GM12878 (cell line): ENCODE measurements at regions not wholly inside any gene's neighbourhood (a gene's known extent, or its start where the extent isn't known, plus 50 kb on each side); places are given as distances from the start of the nearest gene placed in this dataset.

Source experiments
- ATAC-seq: fragments of 200-7000 bp; cut with Tn5 transposase; 3 replicates; pipeline ENCODE4 v1.9.1; 2020; ENCODE audit warnings: mild to moderate bottlenecking, moderate library complexity
- BruUV-seq: library from RNA; stranded (reverse); fragments of 400-500 nt; replicated peaks from 2 replicates; lab custom pipeline; 2021; lab: Mats Ljungman, UMichigan
- CTCF ChIA-PET: fragments of 300-600 bp; sonication (Branson Sonifier 250); formaldehyde crosslinking; extraction: SDS; loops from one replicate; lab custom pipeline; 2021; ENCODE audit warnings: inconsistent platforms; lab: Yijun Ruan, JAX
- POLR2A ChIA-PET: fragments of 350-600 bp; formaldehyde crosslinking; extraction: SDS; loops from one replicate; lab custom pipeline; 2021; ENCODE audit warnings: inconsistent platforms; lab: Charles Lee
- RAD21 ChIA-PET: fragments of 300-600 bp; sonication (Branson Sonifier 250); formaldehyde crosslinking; loops from one replicate; lab custom pipeline; 2023; ENCODE audit warnings: antibody characterized with exemption; ENCODE audit not compliant: unreplicated experiment; lab: Charles Lee
- SMC1A ChIA-PET: fragments of 300-600 bp; sonication (Branson Sonifier 250); formaldehyde crosslinking; loops from one replicate; lab custom pipeline; 2023; ENCODE audit not compliant: unreplicated experiment, uncharacterized antibody; lab: Charles Lee
- DNase-seq: peaks from one replicate; pipeline ENCODE4 v3.0.0-alpha.2; 2011; ENCODE audit warnings: low read depth, low spot score
- FAIRE-seq: peaks from 3 replicates; lab custom pipeline; 2011; peaks lifted over from hg19 to GRCh38; lab: Jason Lieb, UNC
- H2AFZ ChIP-seq: 2 replicates; pipeline ENCODE4 v1.6.0; 2011; ENCODE audit warnings: low read depth, low read length, control low read depth; ENCODE audit not compliant: control insufficient read depth
- H3K27ac ChIP-seq: 2 replicates; pipeline ENCODE4 v1.5.1; 2011; ENCODE audit warnings: control low read depth; ENCODE audit not compliant: control insufficient read depth, insufficient read depth
- H3K27me3 ChIP-seq, 2 experiments: replicated peaks in 1 of 2; 2 replicates each; pipeline versions ENCODE4 v1.6.0 to v1.6.1; 2011; ENCODE audit warnings: low read length in 1 of 2; ENCODE audit not compliant: control insufficient read depth in 2 of 2, insufficient read depth in 2 of 2
- H3K36me3 ChIP-seq, 2 experiments: 2 replicates each; pipeline ENCODE4 v1.5.1; 2011; ENCODE audit warnings: low read length in 1 of 2; ENCODE audit not compliant: control insufficient read depth in 2 of 2, insufficient read depth in 2 of 2
- H3K4me1 ChIP-seq: 2 replicates; pipeline ENCODE4 v1.6.1; 2011; ENCODE audit warnings: mild to moderate bottlenecking, low read length, moderate library complexity, mixed read lengths; ENCODE audit not compliant: control insufficient read depth, insufficient read depth
- H3K4me2 ChIP-seq: 2 replicates; pipeline ENCODE4 v1.6.0; 2011; ENCODE audit warnings: control low read depth; ENCODE audit not compliant: control insufficient read depth, insufficient read depth
- H3K4me3 ChIP-seq: fragments of 200-600 bp; sonication (generic); 2 replicates; pipeline ENCODE4 v1.5.1; 2016
- H3K79me2 ChIP-seq: 2 replicates; pipeline ENCODE4 v1.6.0; 2011; ENCODE audit warnings: low read length; ENCODE audit not compliant: control insufficient read depth, insufficient read depth
- H3K9ac ChIP-seq: 2 replicates; pipeline ENCODE4 v1.8.0; 2011; ENCODE audit warnings: low read length, control low read depth, mixed read lengths; ENCODE audit not compliant: control insufficient read depth, insufficient read depth
- H3K9me3 ChIP-seq: replicated peaks from 3 replicates; pipeline ENCODE4 v1.5.1; 2011; ENCODE audit warnings: mild to moderate bottlenecking, low read length; ENCODE audit not compliant: control insufficient read depth, insufficient read depth
- H4K20me1 ChIP-seq: 2 replicates; pipeline ENCODE4 v1.6.0; 2011; ENCODE audit not compliant: control insufficient read depth, insufficient read depth
- ASH2L ChIP-seq: fragments of 300-600, 200-600 bp; sonication (generic); IDR thresholded peaks from 2 replicates; pipeline ENCODE4 v1.6.1; 2017; ENCODE audit warnings: low read depth, mild to moderate bottlenecking, borderline replicate concordance
- MEF2B ChIP-seq: fragments of 450-650 bp; IDR thresholded peaks from 2 replicates; pipeline ENCODE4 v1.6.1; 2018; ENCODE audit warnings: mild to moderate bottlenecking, moderate library complexity; ENCODE audit not compliant: partially characterized antibody, poor library complexity, severe bottlenecking
- POU2F2 ChIP-seq: IDR thresholded peaks from 3 replicates; pipeline ENCODE4 v1.6.1; 2011; ENCODE audit warnings: low read depth, mild to moderate bottlenecking, low read length, borderline replicate concordance
- REST ChIP-seq: IDR thresholded peaks from 2 replicates; pipeline ENCODE4 v1.6.1; 2012; ENCODE audit warnings: mild to moderate bottlenecking, low read depth, low read length
- SMAD5 ChIP-seq: IDR thresholded peaks from 2 replicates; pipeline ENCODE4 v1.6.1; 2016; ENCODE audit warnings: antibody characterized with exemption, low read depth
- whole genome bisulfite sequencing: methylation state at CpG from one replicate; pipeline ENCODE4 v1.1.6; 2016; ENCODE audit warnings: low lambda C conversion rate; ENCODE audit not compliant: insufficient replicate concordance, insufficient coverage; ENCODE audit errors: missing lambda C conversion rate; 5-methylcytosine and 5-hydroxymethylcytosine counted together
- in situ Hi-C: fragments of 300-500 bp; cut with MboI; formaldehyde crosslinking; loops from 9 replicates; pipeline ENCODE4 v1.14.3; 2018; ENCODE audit warnings: mixed read lengths
- intact Hi-C: fragments of 100-400 bp; cut with micrococcal nuclease; formaldehyde crosslinking; loops from one replicate; pipeline ENCODE4 v1.14.2; 2022; ENCODE audit not compliant: unreplicated experiment
- TF ChIP-seq, protein P1 (sequence below): fragments of 450-650 bp; IDR thresholded peaks from 2 replicates; pipeline ENCODE4 v1.6.1; 2017; ENCODE audit warnings: mild to moderate bottlenecking, moderate library complexity

DNA sequence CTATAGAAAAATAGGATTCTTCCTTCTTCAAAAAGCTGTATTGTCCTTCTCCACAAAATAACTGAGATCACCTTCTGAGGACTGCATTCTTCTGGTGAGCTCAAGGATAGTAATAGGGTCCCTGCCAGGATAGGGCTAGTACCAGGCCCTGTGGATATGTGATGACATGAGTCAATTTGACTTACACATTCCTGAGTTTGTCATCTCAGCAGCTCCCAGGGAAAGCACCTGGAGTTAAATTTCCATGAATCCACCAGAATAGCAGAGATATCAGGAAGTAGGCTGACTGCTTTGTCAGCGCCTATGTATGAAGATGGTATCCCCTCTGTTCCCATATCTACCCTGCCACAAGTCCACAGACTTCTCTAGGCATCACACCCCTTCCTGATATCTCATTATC is 225.8 kb downstream of the PMP22 start:
- Histone ChIP-seq H3K4me2 (no peak overlapping the region), H3K9ac (no peak overlapping the region), H3K36me3 (no peaks in the 10 kb centered on the region), H3K27me3 (no peaks in the 10 kb centered on the region), H3K9me3 (no peaks in the 10 kb centered on the region), H2AFZ (no peak overlapping the region), H3K4me1 (no peaks in the 10 kb centered on the region), H3K4me3 (no peak overlapping the region), H3K79me2 (no peaks in the 10 kb centered on the region), H4K20me1 (no peaks in the 10 kb centered on the region), H3K27ac (no peak overlapping the region)
- RAD21 ChIA-PET, result interaction anchor here (0.6 kb wide), 1 partner anchor 451 kb away, joined by 3 read pairs; no protein-coding TSS in a partner anchor
- TF ChIP-seq MEF2B, result no peak
- no peak for TF ChIP-seq POU2F2
- no peak for TF ChIP-seq SMAD5
- TF ChIP-seq ASH2L, result no peak
- TF ChIP-seq, protein P1, sequence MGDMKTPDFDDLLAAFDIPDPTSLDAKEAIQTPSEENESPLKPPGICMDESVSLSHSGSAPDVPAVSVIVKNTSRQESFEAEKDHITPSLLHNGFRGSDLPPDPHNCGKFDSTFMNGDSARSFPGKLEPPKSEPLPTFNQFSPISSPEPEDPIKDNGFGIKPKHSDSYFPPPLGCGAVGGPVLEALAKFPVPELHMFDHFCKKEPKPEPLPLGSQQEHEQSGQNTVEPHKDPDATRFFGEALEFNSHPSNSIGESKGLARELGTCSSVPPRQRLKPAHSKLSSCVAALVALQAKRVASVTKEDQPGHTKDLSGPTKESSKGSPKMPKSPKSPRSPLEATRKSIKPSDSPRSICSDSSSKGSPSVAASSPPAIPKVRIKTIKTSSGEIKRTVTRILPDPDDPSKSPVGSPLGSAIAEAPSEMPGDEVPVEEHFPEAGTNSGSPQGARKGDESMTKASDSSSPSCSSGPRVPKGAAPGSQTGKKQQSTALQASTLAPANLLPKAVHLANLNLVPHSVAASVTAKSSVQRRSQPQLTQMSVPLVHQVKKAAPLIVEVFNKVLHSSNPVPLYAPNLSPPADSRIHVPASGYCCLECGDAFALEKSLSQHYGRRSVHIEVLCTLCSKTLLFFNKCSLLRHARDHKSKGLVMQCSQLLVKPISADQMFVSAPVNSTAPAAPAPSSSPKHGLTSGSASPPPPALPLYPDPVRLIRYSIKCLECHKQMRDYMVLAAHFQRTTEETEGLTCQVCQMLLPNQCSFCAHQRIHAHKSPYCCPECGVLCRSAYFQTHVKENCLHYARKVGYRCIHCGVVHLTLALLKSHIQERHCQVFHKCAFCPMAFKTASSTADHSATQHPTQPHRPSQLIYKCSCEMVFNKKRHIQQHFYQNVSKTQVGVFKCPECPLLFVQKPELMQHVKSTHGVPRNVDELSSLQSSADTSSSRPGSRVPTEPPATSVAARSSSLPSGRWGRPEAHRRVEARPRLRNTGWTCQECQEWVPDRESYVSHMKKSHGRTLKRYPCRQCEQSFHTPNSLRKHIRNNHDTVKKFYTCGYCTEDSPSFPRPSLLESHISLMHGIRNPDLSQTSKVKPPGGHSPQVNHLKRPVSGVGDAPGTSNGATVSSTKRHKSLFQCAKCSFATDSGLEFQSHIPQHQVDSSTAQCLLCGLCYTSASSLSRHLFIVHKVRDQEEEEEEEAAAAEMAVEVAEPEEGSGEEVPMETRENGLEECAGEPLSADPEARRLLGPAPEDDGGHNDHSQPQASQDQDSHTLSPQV, result no peak
- no peak for TF ChIP-seq REST
- CTCF ChIA-PET, result no interaction called here
- SMC1A ChIA-PET, result no interaction called here
- WGBS, result 0% methylated on average over 1 of the region's 1 CpG
- BruUV-seq, result no TSS peak
- intact Hi-C loops (no loop called here), in situ Hi-C loops (no loop called here)
- no peak for ATAC-seq
- no peak for FAIRE-seq
- POLR2A ChIA-PET, result no interaction called here
- no peak for DNase-seq
